BLaER1 (cell line): ENCODE measurements at regions not wholly inside any gene's neighbourhood (a gene's known extent, or its start where the extent isn't known, plus 50 kb on each side); places are given as distances from the start of the nearest gene placed in this dataset.

Experiments
- H3K27ac ChIP-seq: shearing (Covaris generic); formaldehyde crosslinking; 2 replicates; pipeline ENCODE4 v1.8.1; 2022
- H3K27me3 ChIP-seq: shearing (Covaris generic); formaldehyde crosslinking; 2 replicates; pipeline ENCODE4 v1.8.1; 2022
- H3K36me3 ChIP-seq: shearing (Covaris generic); formaldehyde crosslinking; 2 replicates; pipeline ENCODE4 v1.8.1; 2022
- H3K4me1 ChIP-seq: shearing (Covaris generic); formaldehyde crosslinking; 2 replicates; pipeline ENCODE4 v1.8.1; 2022
- H3K4me2 ChIP-seq: shearing (Covaris generic); formaldehyde crosslinking; 2 replicates; pipeline ENCODE4 v1.8.1; 2022
- H3K4me3 ChIP-seq: shearing (Covaris generic); formaldehyde crosslinking; 2 replicates; pipeline ENCODE4 v1.8.1; 2022
- H3K9ac ChIP-seq: shearing (Covaris generic); formaldehyde crosslinking; 2 replicates; pipeline ENCODE4 v1.8.1; 2022
- H3K9me3 ChIP-seq: shearing (Covaris generic); formaldehyde crosslinking; 2 replicates; pipeline ENCODE4 v1.8.1; 2022
- H4K20me1 ChIP-seq: shearing (Covaris generic); formaldehyde crosslinking; 2 replicates; pipeline ENCODE4 v1.8.1; 2022
- Cebpa-rat ChIP-seq: shearing (Covaris generic); IDR thresholded peaks from 2 replicates; pipeline ENCODE4 v1.8.1; 2022

DNA sequence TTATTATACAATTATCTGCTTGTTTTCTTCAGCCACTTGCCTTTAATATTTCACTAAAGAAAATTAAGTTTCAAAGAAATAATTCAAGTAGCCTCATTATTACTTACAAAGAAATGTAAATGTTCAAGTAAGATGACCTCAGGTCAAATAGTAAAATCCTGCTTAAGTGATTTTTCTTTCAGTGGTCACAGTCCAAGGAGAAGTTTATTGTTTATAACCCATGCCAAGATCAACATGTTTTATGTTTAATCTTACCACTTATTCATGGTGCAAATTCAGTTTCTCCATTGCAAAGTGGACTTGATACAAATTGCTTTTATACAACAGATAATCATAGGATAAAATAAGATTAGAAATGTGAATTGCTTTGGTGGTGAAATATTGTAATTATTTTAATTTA is 370.2 kb upstream of the FLRT2 start:
- H3K36me3 ChIP-seq, result no peaks in the 10 kb centered on the region
- no peak overlapping the region for H3K4me2 ChIP-seq
- no peaks in the 10 kb centered on the region for H3K4me1 ChIP-seq
- no peak for TF ChIP-seq Cebpa-rat
- H4K20me1 ChIP-seq, result no peaks in the 10 kb centered on the region
- H3K9ac ChIP-seq, result no peak overlapping the region
- H3K9me3 ChIP-seq, result no peaks in the 10 kb centered on the region
- H3K27ac ChIP-seq, result no peak overlapping the region
- H3K4me3 ChIP-seq, result no peak overlapping the region
- H3K27me3 ChIP-seq, result no peaks in the 10 kb centered on the region

DNA sequence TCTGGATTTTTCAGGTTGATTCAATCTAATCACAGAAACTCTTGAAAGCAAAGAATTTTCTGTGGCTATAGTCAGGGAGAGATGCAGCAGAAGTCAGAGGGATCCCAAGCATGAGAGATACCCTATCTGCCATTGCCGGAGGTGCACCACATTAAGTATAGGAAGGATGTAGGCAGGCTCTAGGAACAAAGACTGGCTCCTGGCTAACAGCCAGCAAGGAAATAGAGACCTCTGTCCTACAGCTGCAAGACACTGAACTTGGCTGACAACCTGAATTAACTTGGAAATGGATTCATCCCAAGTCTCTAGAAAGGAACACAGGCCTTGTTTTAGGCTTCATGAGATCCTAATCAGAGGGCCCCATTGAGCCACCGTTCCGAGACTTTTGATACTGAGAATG is 364.9 kb upstream of the FLRT2 start:
- Histone ChIP-seq H3K27ac (no peak overlapping the region), H3K9me3 (no peaks in the 10 kb centered on the region), H3K27me3 (no peaks in the 10 kb centered on the region), H3K4me1 (no peaks in the 10 kb centered on the region), H3K9ac (no peak overlapping the region), H3K4me3 (no peak overlapping the region), H3K4me2 (no peak overlapping the region), H3K36me3 (no peaks in the 10 kb centered on the region), H4K20me1 (no peaks in the 10 kb centered on the region)
- TF ChIP-seq Cebpa-rat, result no peak

DNA sequence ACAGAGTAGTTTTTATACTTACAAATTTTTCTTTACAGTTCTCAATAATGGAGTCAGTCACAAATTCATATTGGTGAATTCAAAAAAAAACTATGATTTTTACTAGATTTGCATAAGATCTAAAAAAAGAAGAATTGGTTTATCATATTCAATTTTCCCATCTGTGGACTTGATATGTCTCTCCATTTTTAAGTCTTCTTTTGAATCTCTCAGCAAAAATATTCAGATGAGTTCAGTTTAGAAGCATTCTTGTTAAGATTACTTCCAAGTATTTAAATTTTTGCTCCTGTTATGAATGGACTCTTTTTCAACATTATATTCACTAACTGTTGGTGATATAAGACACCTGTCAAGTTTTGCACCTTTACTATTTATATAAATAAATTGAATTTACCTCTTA is 360.6 kb upstream of the FLRT2 start:
- Histone ChIP-seq H3K4me3 (no peak overlapping the region), H3K4me1 (no peaks in the 10 kb centered on the region), H3K9ac (no peak overlapping the region), H3K27me3 (no peaks in the 10 kb centered on the region), H3K36me3 (no peaks in the 10 kb centered on the region), H4K20me1 (no peaks in the 10 kb centered on the region), H3K4me2 (no peak overlapping the region), H3K27ac (no peak overlapping the region), H3K9me3 (no peaks in the 10 kb centered on the region)
- no peak for TF ChIP-seq Cebpa-rat

DNA sequence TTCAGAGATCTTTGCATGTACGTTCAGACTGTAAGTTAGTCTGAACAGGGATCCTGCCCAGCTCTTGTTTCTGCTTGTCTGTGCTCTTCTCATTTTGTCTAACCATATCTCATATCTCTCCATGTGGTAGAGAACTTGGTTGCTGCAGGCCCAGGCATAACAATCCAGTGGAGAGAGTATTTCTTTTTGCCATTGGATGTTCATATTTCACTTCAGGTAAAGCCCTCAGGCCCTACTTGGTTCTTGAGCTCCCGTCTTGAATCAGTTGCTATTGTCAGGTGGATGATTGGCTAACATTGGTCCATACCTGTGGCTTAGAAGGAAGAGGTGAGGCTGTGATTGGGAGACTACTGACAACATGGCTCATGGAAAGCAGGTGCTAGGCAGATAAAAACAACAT is 357.7 kb upstream of the FLRT2 start:
- no peak for TF ChIP-seq Cebpa-rat

DNA sequence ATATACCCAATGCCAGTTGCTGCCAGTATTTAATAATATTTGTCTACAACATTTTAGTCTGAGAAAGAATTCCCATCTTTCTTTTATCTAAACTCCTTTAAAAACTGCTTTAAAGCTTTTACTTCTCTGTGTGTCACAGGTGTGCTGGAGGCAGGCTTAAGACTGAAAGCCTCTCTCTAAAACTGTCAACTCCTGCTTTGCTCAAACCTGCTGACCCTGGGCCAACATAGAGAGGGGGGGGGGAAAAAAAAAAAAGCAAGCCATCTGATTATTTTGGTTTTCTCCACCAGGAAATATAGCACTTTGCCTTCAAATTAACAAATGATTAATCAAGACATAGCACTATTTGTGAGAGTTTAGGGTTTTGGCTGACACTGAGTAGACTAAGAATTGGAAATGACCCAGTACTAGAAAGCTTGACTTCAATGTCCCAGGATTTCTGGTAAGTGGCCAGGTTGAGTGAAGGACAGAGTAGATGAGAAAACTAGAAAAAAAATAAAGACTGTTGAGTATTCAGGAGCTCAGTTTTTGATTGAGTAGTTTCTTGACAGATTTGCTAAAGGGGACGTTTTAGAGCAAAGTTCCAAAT is 357.0 kb upstream of the FLRT2 start:
- TF ChIP-seq Cebpa-rat, result no peak
- H4K20me1 ChIP-seq, result no peaks in the 10 kb centered on the region
- H3K4me2 ChIP-seq, result no peak overlapping the region
- no peak overlapping the region for H3K4me3 ChIP-seq
- H3K27me3 ChIP-seq, result no peaks in the 10 kb centered on the region
- H3K9ac ChIP-seq, result no peak overlapping the region
- no peaks in the 10 kb centered on the region for H3K9me3 ChIP-seq
- no peaks in the 10 kb centered on the region for H3K36me3 ChIP-seq
- no peak overlapping the region for H3K27ac ChIP-seq
- no peaks in the 10 kb centered on the region for H3K4me1 ChIP-seq

More for the DNA sequence above, 357.7 kb upstream of the FLRT2 start:
- H3K9ac ChIP-seq, result no peak overlapping the region
- no peak overlapping the region for H3K4me2 ChIP-seq
- no peaks in the 10 kb centered on the region for H4K20me1 ChIP-seq
- H3K9me3 ChIP-seq, result no peaks in the 10 kb centered on the region
- H3K27ac ChIP-seq, result no peak overlapping the region
- no peak overlapping the region for H3K4me3 ChIP-seq
- no peaks in the 10 kb centered on the region for H3K36me3 ChIP-seq
- H3K4me1 ChIP-seq, result no peaks in the 10 kb centered on the region
- H3K27me3 ChIP-seq, result no peaks in the 10 kb centered on the region

DNA sequence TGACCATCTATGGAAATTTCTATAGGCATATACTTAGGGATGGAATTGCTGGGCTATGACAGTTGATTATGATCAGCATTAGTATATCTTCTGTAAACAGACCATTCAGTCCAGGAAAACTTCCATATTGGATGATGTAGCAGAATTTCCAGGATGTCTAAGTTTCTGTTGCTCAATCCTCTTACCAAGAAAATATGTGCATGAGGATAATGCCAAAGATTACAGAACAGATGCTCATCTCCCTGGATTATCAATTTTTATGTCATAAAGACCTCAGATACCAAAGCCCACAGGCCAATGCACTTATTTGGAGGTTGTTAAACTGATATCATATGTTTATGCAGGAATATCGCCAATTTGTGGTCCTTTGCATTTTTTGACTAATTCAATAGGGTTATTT is 354.4 kb upstream of the FLRT2 start:
- H3K27ac ChIP-seq, result no peak overlapping the region
- H3K4me2 ChIP-seq, result no peak overlapping the region
- no peaks in the 10 kb centered on the region for H3K36me3 ChIP-seq
- H3K4me3 ChIP-seq, result no peak overlapping the region
- H3K9me3 ChIP-seq, result no peaks in the 10 kb centered on the region
- no peaks in the 10 kb centered on the region for H3K4me1 ChIP-seq
- H3K27me3 ChIP-seq, result no peaks in the 10 kb centered on the region
- TF ChIP-seq Cebpa-rat, result no peak
- no peaks in the 10 kb centered on the region for H4K20me1 ChIP-seq
- no peak overlapping the region for H3K9ac ChIP-seq

DNA sequence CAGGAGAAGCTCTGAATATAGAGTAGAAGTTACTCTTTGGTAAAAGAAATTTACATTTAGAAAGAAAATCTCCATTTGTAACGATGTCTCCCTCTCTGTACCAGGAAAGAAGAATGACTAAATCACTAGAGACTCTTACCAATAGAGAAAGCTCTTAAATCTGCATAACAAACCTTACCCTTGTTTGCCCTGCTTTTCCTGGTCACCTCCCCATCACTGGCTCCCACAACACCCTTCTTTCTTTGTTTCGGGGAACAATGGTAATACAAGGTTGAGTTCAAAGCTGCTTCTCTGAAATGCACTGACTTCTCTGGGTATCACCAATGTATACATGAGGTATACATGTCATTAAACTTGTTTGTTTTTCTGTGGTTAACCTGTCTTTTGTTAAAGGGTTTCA is 351.1 kb upstream of the FLRT2 start:
- H3K4me1 ChIP-seq, result no peaks in the 10 kb centered on the region
- no peak overlapping the region for H3K4me3 ChIP-seq
- H3K27me3 ChIP-seq, result no peaks in the 10 kb centered on the region
- H3K27ac ChIP-seq, result no peak overlapping the region
- no peaks in the 10 kb centered on the region for H3K9me3 ChIP-seq
- H3K36me3 ChIP-seq, result no peaks in the 10 kb centered on the region
- no peak for TF ChIP-seq Cebpa-rat
- H3K9ac ChIP-seq, result no peak overlapping the region
- no peaks in the 10 kb centered on the region for H4K20me1 ChIP-seq
- H3K4me2 ChIP-seq, result no peak overlapping the region

DNA sequence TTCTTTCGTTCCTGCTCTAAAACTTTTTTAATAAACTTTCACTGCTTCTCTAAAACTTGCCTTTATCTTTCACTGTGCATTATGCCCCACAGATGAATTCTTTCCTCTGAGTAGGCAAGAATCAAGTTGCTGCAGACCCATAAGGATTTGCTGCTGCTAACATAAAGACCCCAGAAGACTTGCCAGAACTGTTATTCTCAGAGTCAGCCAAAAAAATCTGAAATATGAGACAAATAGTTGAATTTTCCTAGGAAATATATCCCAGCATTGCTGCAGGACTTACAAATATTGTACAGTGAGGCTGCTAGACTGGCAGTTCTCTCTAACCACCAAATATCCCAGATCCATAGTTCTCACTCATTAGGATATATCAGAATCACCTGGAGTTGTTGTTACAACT is 349.1 kb upstream of the FLRT2 start:
- H3K36me3 ChIP-seq, result no peaks in the 10 kb centered on the region
- no peak overlapping the region for H3K27ac ChIP-seq
- no peak overlapping the region for H3K4me2 ChIP-seq
- no peaks in the 10 kb centered on the region for H3K27me3 ChIP-seq
- no peak overlapping the region for H3K4me3 ChIP-seq
- peaks cover under 1% of the 10 kb centered on the region; the same call in 1 of the 2 replicates for H3K4me1 ChIP-seq
- H3K9ac ChIP-seq, result no peak overlapping the region
- H3K9me3 ChIP-seq, result no peaks in the 10 kb centered on the region
- H4K20me1 ChIP-seq, result no peaks in the 10 kb centered on the region
- no peak for TF ChIP-seq Cebpa-rat

DNA sequence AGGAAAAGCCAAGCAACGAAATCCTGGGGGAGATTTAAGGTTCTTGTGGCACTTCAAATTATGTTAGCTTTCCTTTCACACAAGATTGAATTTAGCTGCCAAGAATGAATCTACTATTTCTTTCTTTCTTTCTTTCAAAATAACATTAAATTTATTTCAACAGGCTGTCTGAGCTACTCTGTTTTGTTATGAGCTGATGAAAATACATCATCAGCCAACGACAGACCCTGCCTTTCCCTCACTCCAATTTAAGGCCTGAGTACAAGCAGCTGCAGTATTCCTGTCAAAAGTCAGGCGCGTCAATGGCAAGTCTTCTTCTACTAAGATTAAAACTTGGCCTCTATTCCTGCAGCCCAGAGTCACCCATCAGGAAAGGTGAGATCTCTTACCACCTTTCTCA is 347.7 kb upstream of the FLRT2 start:
- Histone ChIP-seq H3K4me3 (no peak overlapping the region), H3K4me2 (no peak overlapping the region), H3K9ac (no peak overlapping the region), H3K36me3 (no peaks in the 10 kb centered on the region), H3K4me1 (peaks cover 4% of the 10 kb centered on the region; the same call in 1 of the 2 replicates), H3K27me3 (no peaks in the 10 kb centered on the region), H3K27ac (no peak overlapping the region), H3K9me3 (no peaks in the 10 kb centered on the region), H4K20me1 (no peaks in the 10 kb centered on the region)
- TF ChIP-seq Cebpa-rat, result no peak

DNA sequence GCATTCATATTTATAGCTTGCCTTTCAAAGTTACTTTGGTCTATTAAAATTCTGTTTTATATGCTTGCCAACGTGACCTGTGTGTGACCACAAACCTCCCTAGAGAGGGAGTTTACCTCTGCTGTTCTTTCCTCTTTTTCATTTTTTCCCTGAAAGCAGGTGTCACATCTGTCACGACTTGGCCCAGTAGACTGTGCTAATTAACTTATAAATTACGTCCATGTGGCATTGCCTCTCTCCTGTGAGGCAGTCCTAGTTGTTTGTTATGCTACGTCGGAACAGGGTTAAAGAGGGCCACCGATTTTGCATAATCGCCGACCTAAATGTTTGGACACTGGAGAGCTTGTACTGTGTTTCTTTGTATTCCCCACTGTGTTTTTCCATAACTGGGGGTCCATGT is 343.9 kb upstream of the FLRT2 start:
- Histone ChIP-seq H3K4me3 (no peak overlapping the region), H3K4me2 (peak overlapping the region; percentile 9; the same call in 1 of the 2 replicates), H3K27me3 (no peaks in the 10 kb centered on the region), H3K9ac (no peak overlapping the region), H3K36me3 (no peaks in the 10 kb centered on the region), H4K20me1 (no peaks in the 10 kb centered on the region), H3K9me3 (no peaks in the 10 kb centered on the region), H3K4me1 (peaks cover 4% of the 10 kb centered on the region; the same call in 1 of the 2 replicates), H3K27ac (no peak overlapping the region)
- TF ChIP-seq Cebpa-rat, result no peak

DNA sequence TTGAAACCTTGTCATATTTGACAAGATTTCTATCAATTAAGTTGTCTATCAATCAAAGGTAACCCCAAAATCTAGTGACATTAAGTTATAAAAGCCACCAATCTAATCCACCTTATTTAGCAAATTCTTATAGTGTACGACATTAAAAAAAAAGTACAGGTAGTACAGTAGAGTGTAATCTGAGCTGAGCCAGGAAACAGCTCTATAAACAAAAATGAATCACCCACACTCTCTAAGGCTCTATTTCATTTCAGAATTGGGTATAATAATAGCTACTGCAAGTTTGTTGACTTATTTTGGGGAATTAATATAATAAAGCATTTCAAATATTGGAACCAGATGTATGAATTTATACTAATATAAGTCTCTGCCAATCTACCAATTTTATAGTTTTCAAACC is 342.4 kb upstream of the FLRT2 start:
- Histone ChIP-seq H3K36me3 (no peaks in the 10 kb centered on the region), H3K27me3 (no peaks in the 10 kb centered on the region), H3K4me3 (no peak overlapping the region), H3K4me2 (no peak overlapping the region), H3K4me1 (peaks cover 4% of the 10 kb centered on the region; the same call in 1 of the 2 replicates), H3K27ac (no peak overlapping the region), H4K20me1 (no peaks in the 10 kb centered on the region), H3K9me3 (no peaks in the 10 kb centered on the region), H3K9ac (no peak overlapping the region)
- TF ChIP-seq Cebpa-rat, result no peak
